ENCODE measurements at regions not wholly inside any gene's neighbourhood (a gene's known extent, or its start where the extent isn't known, plus 50 kb on each side); places are given as distances from the start of the nearest gene placed in this dataset.

DNA sequence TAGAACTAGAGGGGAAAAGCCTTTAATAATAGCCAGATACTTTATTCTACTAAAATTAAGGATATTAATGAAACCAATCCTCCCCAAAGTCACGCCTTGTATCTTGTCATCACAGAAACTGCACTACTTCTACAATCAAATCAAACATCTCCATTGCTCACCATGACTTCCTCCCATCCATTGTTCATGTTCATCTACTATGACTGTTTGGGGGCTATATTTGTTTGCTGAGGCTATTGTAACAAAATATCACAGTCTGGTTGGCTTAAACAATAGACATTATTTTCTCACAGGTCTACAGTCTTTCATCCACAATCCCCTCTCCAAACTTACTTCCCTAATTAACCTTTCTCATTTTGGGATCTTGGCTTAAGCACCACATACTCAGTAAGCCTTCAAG lies 193.6 kb upstream of the FSCB start:
- no peak overlapping the region for H3K4me2 ChIP-seq (ENCODE audit: low read depth, low read length)
- no peaks in the 10 kb centered on the region for H3K9me2 ChIP-seq (replicated peaks; ENCODE audit: insufficient read depth, low read length)
- H3F3A ChIP-seq (ENCODE audit: insufficient read depth, low read length): no peaks in the 10 kb centered on the region
- no peak overlapping the region for H2AFZ ChIP-seq (ENCODE audit: low read length)
- DNase-seq: no peak
- H3K4me3 ChIP-seq (ENCODE audit: low read length): no peak overlapping the region
- H3K9me3 ChIP-seq (replicated peaks; ENCODE audit: insufficient read depth, low read length): no peaks in the 10 kb centered on the region
- TF ChIP-seq, protein P1, sequence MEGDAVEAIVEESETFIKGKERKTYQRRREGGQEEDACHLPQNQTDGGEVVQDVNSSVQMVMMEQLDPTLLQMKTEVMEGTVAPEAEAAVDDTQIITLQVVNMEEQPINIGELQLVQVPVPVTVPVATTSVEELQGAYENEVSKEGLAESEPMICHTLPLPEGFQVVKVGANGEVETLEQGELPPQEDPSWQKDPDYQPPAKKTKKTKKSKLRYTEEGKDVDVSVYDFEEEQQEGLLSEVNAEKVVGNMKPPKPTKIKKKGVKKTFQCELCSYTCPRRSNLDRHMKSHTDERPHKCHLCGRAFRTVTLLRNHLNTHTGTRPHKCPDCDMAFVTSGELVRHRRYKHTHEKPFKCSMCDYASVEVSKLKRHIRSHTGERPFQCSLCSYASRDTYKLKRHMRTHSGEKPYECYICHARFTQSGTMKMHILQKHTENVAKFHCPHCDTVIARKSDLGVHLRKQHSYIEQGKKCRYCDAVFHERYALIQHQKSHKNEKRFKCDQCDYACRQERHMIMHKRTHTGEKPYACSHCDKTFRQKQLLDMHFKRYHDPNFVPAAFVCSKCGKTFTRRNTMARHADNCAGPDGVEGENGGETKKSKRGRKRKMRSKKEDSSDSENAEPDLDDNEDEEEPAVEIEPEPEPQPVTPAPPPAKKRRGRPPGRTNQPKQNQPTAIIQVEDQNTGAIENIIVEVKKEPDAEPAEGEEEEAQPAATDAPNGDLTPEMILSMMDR (IDR thresholded peaks at IDR 0.05; ENCODE audit: low read length): no peak
- TF ChIP-seq EZH2 (optimal IDR thresholded peaks at IDR 0.05; ENCODE audit: low read depth, low read length) (no peak), EZH2phosphoT487 (IDR thresholded peaks at IDR 0.05; ENCODE audit: low read length) (no peak)
- H3K36me3 ChIP-seq (replicated peaks; ENCODE audit: insufficient read depth, low read length): no peaks in the 10 kb centered on the region
- H3K79me2 ChIP-seq (ENCODE audit: low read length): no peaks in the 10 kb centered on the region
- H3K27ac ChIP-seq (ENCODE audit: low read length): no peak overlapping the region
- H3K9ac ChIP-seq (ENCODE audit: low read length): no peak overlapping the region
- no peaks in the 10 kb centered on the region for H4K20me1 ChIP-seq (ENCODE audit: insufficient read depth, low read length)
- no peaks in the 10 kb centered on the region for H3K4me1 ChIP-seq (ENCODE audit: low read length)
- no peaks in the 10 kb centered on the region for H3K27me3 ChIP-seq (replicated peaks; ENCODE audit: insufficient read depth, low read length)

DNA sequence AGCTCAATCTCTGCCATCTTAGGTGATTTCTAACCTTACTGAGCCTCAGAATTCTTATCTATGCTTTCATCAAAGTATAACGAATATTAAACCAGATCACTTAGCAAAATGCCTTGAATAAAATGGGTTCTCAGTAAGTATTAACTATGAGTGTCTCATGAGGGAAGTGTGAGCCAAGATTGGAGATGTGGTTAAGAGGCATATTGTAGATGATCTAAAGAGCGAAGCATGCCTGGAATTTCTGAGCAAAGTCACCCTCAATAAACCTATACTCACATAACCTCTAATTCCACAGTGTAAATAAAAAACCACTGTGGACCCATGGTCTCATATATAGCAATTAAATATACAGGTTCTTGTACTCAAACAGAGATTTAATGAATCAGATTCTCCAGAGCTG lies 193.1 kb upstream of the FSCB start:
- Histone ChIP-seq H3K4me2 (ENCODE audit: low read depth, low read length) (no peak overlapping the region), H3K9me3 (replicated peaks; ENCODE audit: insufficient read depth, low read length) (no peaks in the 10 kb centered on the region), H4K20me1 (ENCODE audit: insufficient read depth, low read length) (no peaks in the 10 kb centered on the region), H3K9me2 (replicated peaks; ENCODE audit: insufficient read depth, low read length) (no peaks in the 10 kb centered on the region), H3K4me3 (ENCODE audit: low read length) (no peak overlapping the region), H3K27me3 (replicated peaks; ENCODE audit: insufficient read depth, low read length) (no peaks in the 10 kb centered on the region), H3K9ac (ENCODE audit: low read length) (no peak overlapping the region), H3K36me3 (replicated peaks; ENCODE audit: insufficient read depth, low read length) (no peaks in the 10 kb centered on the region), H2AFZ (ENCODE audit: low read length) (no peak overlapping the region), H3K4me1 (ENCODE audit: low read length) (no peaks in the 10 kb centered on the region), H3F3A (ENCODE audit: insufficient read depth, low read length) (no peaks in the 10 kb centered on the region), H3K27ac (ENCODE audit: low read length) (no peak overlapping the region), H3K79me2 (ENCODE audit: low read length) (no peaks in the 10 kb centered on the region)
- no peak for DNase-seq
- TF ChIP-seq, protein P1 (IDR thresholded peaks at IDR 0.05; ENCODE audit: low read length): no peak
- TF ChIP-seq EZH2 (optimal IDR thresholded peaks at IDR 0.05; ENCODE audit: low read depth, low read length): no peak
- TF ChIP-seq EZH2phosphoT487 (IDR thresholded peaks at IDR 0.05; ENCODE audit: low read length): no peak

DNA sequence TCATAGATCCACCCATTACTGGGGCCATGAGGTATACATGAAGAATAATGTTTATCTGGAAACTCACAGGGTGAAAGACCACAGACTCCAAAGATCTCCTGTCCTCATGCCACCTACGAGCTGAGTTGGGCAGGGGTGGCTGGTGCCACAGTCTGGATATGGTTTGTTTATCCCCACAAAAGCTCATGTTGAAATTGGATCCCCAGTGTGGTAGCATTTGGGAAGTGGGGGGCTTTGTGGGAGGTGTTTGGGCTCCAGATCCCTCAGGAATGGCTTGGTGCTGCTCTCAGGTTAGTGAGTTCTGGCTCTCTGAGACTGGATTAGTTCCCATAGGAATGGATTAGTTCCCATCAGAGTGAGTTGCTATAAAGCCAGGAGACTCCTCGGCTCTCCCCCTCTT lies 192.3 kb upstream of the FSCB start:
- Histone ChIP-seq H2AFZ (ENCODE audit: low read length) (no peak overlapping the region), H3K9me2 (replicated peaks; ENCODE audit: insufficient read depth, low read length) (no peaks in the 10 kb centered on the region), H3K4me1 (ENCODE audit: low read length) (no peaks in the 10 kb centered on the region), H3K4me2 (ENCODE audit: low read depth, low read length) (no peak overlapping the region), H3F3A (ENCODE audit: insufficient read depth, low read length) (no peaks in the 10 kb centered on the region), H3K36me3 (replicated peaks; ENCODE audit: insufficient read depth, low read length) (no peaks in the 10 kb centered on the region), H3K79me2 (ENCODE audit: low read length) (no peaks in the 10 kb centered on the region), H3K27ac (ENCODE audit: low read length) (no peak overlapping the region), H3K4me3 (ENCODE audit: low read length) (no peak overlapping the region), H3K9ac (ENCODE audit: low read length) (no peak overlapping the region), H3K27me3 (replicated peaks; ENCODE audit: insufficient read depth, low read length) (no peaks in the 10 kb centered on the region), H4K20me1 (ENCODE audit: insufficient read depth, low read length) (no peaks in the 10 kb centered on the region), H3K9me3 (replicated peaks; ENCODE audit: insufficient read depth, low read length) (no peaks in the 10 kb centered on the region)
- no peak for DNase-seq
- TF ChIP-seq, protein P1 (IDR thresholded peaks at IDR 0.05; ENCODE audit: low read length): no peak
- TF ChIP-seq EZH2 (optimal IDR thresholded peaks at IDR 0.05; ENCODE audit: low read depth, low read length) (no peak), EZH2phosphoT487 (IDR thresholded peaks at IDR 0.05; ENCODE audit: low read length) (no peak)

Data from MM.1S (cell line).